ENCODE measurements at regions not wholly inside any gene's neighbourhood (a gene's known extent, or its start where the extent isn't known, plus 50 kb on each side); places are given as distances from the start of the nearest gene placed in this dataset.

- no peak for DNase-seq (ENCODE audit: low read depth in 1 of 2, low spot score in 1 of 2)
- in situ Hi-C loops (cut with HindIII; ENCODE audit: low pct_unique_long_range_greater_than_20kb, low sequenced_read_pairs), result no loop called here
- TF ChIP-seq JUND (IDR thresholded peaks at IDR 0.05; ENCODE audit: low read depth), result no peak
Measured at GRCh38 chr16:17638134-17638533, 167.4 kb upstream of the XYLT1 start.

- no peak for TF ChIP-seq JUND (IDR thresholded peaks at IDR 0.05; ENCODE audit: low read depth)
Measured at GRCh38 chr16:17635183-17635582, 164.4 kb upstream of the XYLT1 start.

GRCh38 chr16:17633181-17633951 is 162.6 kb upstream of the XYLT1 start:
- peak; percentile 33 to 90 for DNase-seq (ENCODE audit: low read depth in 1 of 2, low spot score in 1 of 2)
- in situ Hi-C loops (cut with HindIII; ENCODE audit: low pct_unique_long_range_greater_than_20kb, low sequenced_read_pairs), result no loop called here
- TF ChIP-seq JUND (IDR thresholded peaks at IDR 0.05; ENCODE audit: low read depth), result no peak

More at GRCh38 chr16:17635183-17635582, 164.4 kb upstream of the XYLT1 start:
- DNase-seq (ENCODE audit: low read depth in 1 of 2, low spot score in 1 of 2), result no peak
- in situ Hi-C loops (cut with HindIII; ENCODE audit: low pct_unique_long_range_greater_than_20kb, low sequenced_read_pairs), result no loop called here

- in situ Hi-C loops (cut with HindIII; ENCODE audit: low pct_unique_long_range_greater_than_20kb, low sequenced_read_pairs), result no loop called here
- no peak for DNase-seq (ENCODE audit: low read depth in 1 of 2, low spot score in 1 of 2)
- TF ChIP-seq JUND (IDR thresholded peaks at IDR 0.05; ENCODE audit: low read depth), result no peak
Measured at GRCh38 chr16:17632667-17633066, 161.9 kb upstream of the XYLT1 start.

- in situ Hi-C loops (cut with HindIII; ENCODE audit: low pct_unique_long_range_greater_than_20kb, low sequenced_read_pairs), result no loop called here
Measured at GRCh38 chr16:17629936-17630335, 159.2 kb upstream of the XYLT1 start.

DNA sequence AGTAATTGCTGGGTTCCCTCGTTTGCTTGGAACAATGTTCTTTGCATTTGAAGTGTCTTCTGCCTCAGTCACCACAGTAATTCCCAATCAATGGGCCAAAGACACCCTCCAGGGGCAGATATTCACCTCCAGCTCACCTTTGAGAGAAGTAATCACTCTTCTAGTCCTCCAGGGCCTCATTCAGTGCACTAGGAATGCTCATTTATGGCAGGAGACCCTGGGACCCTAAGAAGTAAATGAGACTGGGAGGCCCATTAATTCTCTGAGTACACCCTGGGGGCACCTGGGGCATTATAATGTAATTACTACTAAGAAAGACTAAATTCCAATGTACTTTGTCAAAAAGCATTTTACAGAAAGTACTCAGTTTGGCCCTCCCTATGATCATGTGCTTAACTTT is 158.2 kb upstream of the XYLT1 start:
- DNase-seq (ENCODE audit: low read depth in 1 of 2, low spot score in 1 of 2), result no peak
- no peak for TF ChIP-seq JUND (IDR thresholded peaks at IDR 0.05; ENCODE audit: low read depth)
- in situ Hi-C loops (cut with HindIII; ENCODE audit: low pct_unique_long_range_greater_than_20kb, low sequenced_read_pairs), result no loop called here

More at GRCh38 chr16:17629936-17630335, 159.2 kb upstream of the XYLT1 start:
- DNase-seq (ENCODE audit: low read depth in 1 of 2, low spot score in 1 of 2), result no peak
- no peak for TF ChIP-seq JUND (IDR thresholded peaks at IDR 0.05; ENCODE audit: low read depth)

- no peak for DNase-seq (ENCODE audit: low read depth in 1 of 2, low spot score in 1 of 2)
- no peak for TF ChIP-seq JUND (IDR thresholded peaks at IDR 0.05; ENCODE audit: low read depth)
- in situ Hi-C loops (cut with HindIII; ENCODE audit: low pct_unique_long_range_greater_than_20kb, low sequenced_read_pairs), result no loop called here
Measured at GRCh38 chr16:17622366-17622765, 151.6 kb upstream of the XYLT1 start.

DNA sequence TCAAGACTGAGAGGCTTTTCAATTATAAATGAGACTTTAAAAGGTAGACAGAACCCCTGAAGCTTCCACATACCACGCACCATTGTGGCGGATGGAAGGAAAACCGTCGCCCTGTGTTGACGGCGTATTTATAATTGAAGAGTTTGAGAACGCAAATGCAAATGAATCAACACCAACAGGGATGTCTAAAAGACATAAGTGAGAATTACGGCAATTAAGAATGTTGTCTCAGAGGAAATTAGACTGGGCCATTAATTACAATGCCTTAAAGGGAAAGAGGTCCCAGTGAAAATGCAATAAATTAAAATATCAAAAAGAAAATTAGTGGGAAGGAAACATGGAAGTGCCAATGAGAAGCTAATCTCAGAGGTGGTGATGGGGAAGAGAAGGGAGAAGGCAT is 148.5 kb upstream of the XYLT1 start:
- DNase-seq (ENCODE audit: low read depth in 1 of 2, low spot score in 1 of 2), result no peak
- TF ChIP-seq JUND (IDR thresholded peaks at IDR 0.05; ENCODE audit: low read depth), result no peak
- in situ Hi-C loops (cut with HindIII; ENCODE audit: low pct_unique_long_range_greater_than_20kb, low sequenced_read_pairs), result no loop called here

DNA sequence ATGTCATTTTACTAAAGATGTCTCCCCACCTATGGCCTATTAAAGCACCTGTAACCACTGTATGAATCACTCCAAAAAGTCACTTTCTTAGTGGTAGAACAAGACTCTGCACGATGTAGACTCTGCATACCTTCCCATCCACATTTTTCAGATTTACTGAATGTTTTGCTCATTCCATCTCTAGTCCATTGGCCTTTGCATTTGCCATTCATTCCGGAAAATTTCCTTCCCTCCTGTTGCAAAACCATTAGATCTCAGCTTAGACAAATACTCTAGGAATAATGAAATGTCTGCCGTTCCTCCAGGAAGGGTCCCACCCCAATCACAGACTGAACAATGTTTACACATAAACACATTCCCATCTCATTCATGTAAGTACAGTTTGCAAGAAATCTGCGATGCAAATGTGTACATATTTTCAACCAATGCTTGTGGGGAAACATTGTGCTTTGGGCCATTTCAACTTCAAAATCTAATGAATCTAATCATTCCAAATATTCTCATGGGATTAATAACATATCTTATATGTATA is 146.3 kb upstream of the XYLT1 start:
- no peak for TF ChIP-seq JUND (IDR thresholded peaks at IDR 0.05; ENCODE audit: low read depth)
- in situ Hi-C loops (cut with HindIII; ENCODE audit: low pct_unique_long_range_greater_than_20kb, low sequenced_read_pairs), result no loop called here
- DNase-seq (ENCODE audit: low read depth in 1 of 2, low spot score in 1 of 2), result no peak

DNA sequence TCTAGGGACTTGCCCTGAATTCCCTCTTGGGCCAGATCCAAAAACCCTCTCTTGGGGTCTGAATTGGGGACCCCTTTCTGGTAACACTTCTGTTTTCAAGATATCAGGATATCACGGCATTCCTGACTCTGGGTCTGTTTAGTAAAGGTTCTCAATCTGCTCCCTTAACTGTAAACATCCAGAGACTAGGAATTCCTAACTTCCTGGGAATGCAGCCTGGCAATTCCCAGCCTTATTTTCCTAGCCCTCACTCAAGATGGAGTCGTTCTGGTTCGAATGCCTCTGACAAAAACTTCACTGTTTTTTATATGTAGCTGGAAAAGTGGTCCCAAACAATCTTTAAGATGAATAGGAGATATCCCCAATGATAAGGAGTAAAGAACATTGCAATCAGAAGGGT is 141.6 kb upstream of the XYLT1 start:
- DNase-seq (ENCODE audit: low read depth in 1 of 2, low spot score in 1 of 2), result no peak
- in situ Hi-C loops (cut with HindIII; ENCODE audit: low pct_unique_long_range_greater_than_20kb, low sequenced_read_pairs), result no loop called here
- no peak for TF ChIP-seq JUND (IDR thresholded peaks at IDR 0.05; ENCODE audit: low read depth)

- no peak for DNase-seq (ENCODE audit: low read depth in 1 of 2, low spot score in 1 of 2)
- no peak for TF ChIP-seq JUND (IDR thresholded peaks at IDR 0.05; ENCODE audit: low read depth)
- in situ Hi-C loops (cut with HindIII; ENCODE audit: low pct_unique_long_range_greater_than_20kb, low sequenced_read_pairs), result no loop called here
Measured at GRCh38 chr16:17607609-17608008, 136.8 kb upstream of the XYLT1 start.

- in situ Hi-C loops (cut with HindIII; ENCODE audit: low pct_unique_long_range_greater_than_20kb, low sequenced_read_pairs), result no loop called here
- no peak for DNase-seq (ENCODE audit: low read depth in 1 of 2, low spot score in 1 of 2)
- TF ChIP-seq JUND (IDR thresholded peaks at IDR 0.05; ENCODE audit: low read depth), result no peak
Measured at GRCh38 chr16:17607075-17607509, 136.3 kb upstream of the XYLT1 start.

- no peak for DNase-seq (ENCODE audit: low read depth in 1 of 2, low spot score in 1 of 2)
- in situ Hi-C loops (cut with HindIII; ENCODE audit: low pct_unique_long_range_greater_than_20kb, low sequenced_read_pairs), result no loop called here
- no peak for TF ChIP-seq JUND (IDR thresholded peaks at IDR 0.05; ENCODE audit: low read depth)
Measured at GRCh38 chr16:17606460-17606859, 135.7 kb upstream of the XYLT1 start.
